Astrocyte of the cerebellum (primary cell): ENCODE measurements at regions not wholly inside any gene's neighbourhood (a gene's known extent, or its start where the extent isn't known, plus 50 kb on each side); places are given as distances from the start of the nearest gene placed in this dataset.

Experiments
- DNase-seq: peaks from one replicate; pipeline ENCODE4 v3.0.0-alpha.2; 2011; ENCODE audit warnings: low read depth
- H3K4me3 ChIP-seq: 2 replicates; pipeline ENCODE4 v1.5.1; 2011; ENCODE audit warnings: mild to moderate bottlenecking, low read depth, low read length, moderate library complexity
- CTCF ChIP-seq: IDR thresholded peaks from 2 replicates; pipeline ENCODE4 v1.5.1; 2012; ENCODE audit warnings: low read length, low read depth, moderate library complexity, mild to moderate bottlenecking; ENCODE audit errors: missing control alignments
- in situ Hi-C: cut with HindIII; loops from 2 replicates; pipeline ENCODE4 v1.10.0; 2017; ENCODE audit warnings: low sequenced_read_pairs

GRCh38 chr18:34084635-34085034 lies 140.1 kb downstream of the NOL4 start:
- no peak for DNase-seq
- TF ChIP-seq CTCF: no peak
- H3K4me3 ChIP-seq: no peak overlapping the region
- in situ Hi-C loops: no loop called here

- TF ChIP-seq CTCF: no peak
- DNase-seq: no peak
- in situ Hi-C loops: no loop called here
- H3K4me3 ChIP-seq: no peak overlapping the region
Measured at GRCh38 chr18:34083910-34084535, 140.7 kb downstream of the NOL4 start.

- no peak for DNase-seq
- no peak for TF ChIP-seq CTCF
- in situ Hi-C loops: no loop called here
- no peak overlapping the region for H3K4me3 ChIP-seq
Measured at GRCh38 chr18:34077599-34077998, 147.1 kb downstream of the NOL4 start.

GRCh38 chr18:34075963-34076860 lies 148.5 kb downstream of the NOL4 start:
- TF ChIP-seq CTCF: no peak
- H3K4me3 ChIP-seq: no peak overlapping the region
- in situ Hi-C loops: no loop called here
- DNase-seq: no peak

- no peak overlapping the region for H3K4me3 ChIP-seq
- in situ Hi-C loops: no loop called here
- no peak for TF ChIP-seq CTCF
- no peak for DNase-seq
Measured at GRCh38 chr18:34061226-34061625, 163.5 kb downstream of the NOL4 start.

- TF ChIP-seq CTCF: no peak
- DNase-seq: no peak
- H3K4me3 ChIP-seq: no peak overlapping the region
- in situ Hi-C loops: no loop called here
Measured at GRCh38 chr18:34055227-34055626, 169.5 kb downstream of the NOL4 start.
